ENCODE measurements at regions not wholly inside any gene's neighbourhood (a gene's known extent, or its start where the extent isn't known, plus 50 kb on each side); places are given as distances from the start of the nearest gene placed in this dataset.

- no peak for DNase-seq (ENCODE audit: low spot score)
These were observed 197.3 kb downstream of the PTEN start for GRCh38 chr10:88060762-88061161.

DNA sequence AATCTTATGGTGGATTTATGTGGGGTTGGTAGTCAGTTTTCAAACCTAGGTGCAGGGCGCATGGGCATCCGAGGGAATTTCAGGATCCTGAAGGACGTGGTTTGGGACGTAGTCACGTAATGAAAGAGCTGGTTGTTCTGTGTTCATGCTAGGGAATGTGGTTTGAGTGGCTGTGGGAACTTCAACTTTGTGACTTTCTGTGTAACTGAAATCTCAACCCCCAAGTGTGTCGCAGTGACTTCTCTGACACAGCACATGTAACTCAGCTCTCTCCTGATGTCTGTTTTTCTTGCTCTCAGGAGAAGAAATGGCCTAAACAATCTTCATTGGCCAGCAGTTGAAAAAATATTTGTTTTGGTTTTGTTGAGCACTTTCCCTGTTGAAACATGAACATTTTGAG, 199.0 kb downstream of the PTEN start:
- no peak for DNase-seq (ENCODE audit: low spot score)

DNA sequence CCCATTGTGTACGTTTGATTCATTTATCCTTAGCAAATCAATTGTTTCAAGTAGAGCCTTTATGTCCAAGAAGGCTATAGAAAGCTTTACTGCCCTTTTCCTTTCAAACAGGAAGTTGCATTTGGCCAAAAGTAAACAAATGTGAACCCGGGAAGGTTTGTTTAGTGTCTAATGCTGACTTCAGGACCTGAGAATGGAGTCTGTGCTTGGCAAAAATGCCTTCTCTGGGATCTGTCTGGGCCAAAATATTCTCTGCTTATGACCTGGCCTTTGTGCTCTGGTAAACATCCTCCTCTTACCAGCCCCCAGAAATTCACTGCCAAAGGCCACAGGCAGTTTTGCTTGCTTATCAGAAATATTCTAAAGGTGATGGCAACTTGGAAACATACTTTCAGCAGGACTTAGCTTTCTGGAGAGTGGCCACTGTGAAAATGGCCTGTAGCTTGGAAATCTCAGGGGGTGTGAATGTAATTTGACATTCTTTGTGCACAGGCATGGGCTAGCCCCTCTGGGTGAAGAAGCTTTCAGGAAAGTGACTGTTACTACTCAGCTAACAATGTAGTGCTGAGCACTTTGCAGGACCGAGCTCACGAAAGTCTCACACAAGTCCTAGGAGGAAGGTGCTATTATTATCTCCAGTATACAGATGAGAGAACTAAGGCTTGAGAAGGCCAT, 199.5 kb downstream of the PTEN start:
- DNase-seq (ENCODE audit: low spot score): no peak

DNA sequence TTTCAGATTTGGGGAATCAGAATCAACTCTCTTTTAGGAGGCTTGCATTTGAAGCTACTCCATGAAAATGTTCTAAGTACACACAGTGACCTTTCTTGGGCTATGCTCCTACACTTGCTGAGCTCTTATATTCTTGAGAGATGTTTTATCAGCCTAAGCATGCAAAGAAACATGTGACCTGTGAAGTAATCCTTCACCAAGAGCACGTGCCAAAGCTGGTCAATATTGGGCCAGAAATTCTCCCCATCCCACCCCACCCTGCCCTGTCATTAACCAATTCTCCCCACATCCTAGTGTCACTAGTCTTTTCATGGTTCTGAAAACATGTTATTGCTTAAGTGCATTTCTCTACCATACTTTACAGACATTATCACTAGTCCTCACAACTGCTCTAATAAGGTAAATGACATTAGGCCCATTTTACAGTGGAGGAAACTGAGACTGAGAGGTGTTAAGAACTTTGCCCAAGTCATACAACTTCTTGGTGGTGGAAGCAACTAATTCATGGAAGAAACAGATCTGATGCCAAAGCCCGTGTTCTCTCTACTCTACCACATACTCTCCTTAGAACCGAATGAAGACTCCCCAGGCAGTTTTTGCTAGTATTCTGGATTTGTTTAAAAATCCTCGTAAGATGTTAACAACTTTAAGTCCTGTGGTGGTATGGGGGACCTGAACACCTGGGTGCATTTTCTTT, 200.6 kb downstream of the PTEN start:
- no peak for DNase-seq (ENCODE audit: low spot score)

- no peak for DNase-seq (ENCODE audit: low spot score)
These were observed 201.4 kb downstream of the PTEN start for GRCh38 chr10:88064608-88065382.

DNA sequence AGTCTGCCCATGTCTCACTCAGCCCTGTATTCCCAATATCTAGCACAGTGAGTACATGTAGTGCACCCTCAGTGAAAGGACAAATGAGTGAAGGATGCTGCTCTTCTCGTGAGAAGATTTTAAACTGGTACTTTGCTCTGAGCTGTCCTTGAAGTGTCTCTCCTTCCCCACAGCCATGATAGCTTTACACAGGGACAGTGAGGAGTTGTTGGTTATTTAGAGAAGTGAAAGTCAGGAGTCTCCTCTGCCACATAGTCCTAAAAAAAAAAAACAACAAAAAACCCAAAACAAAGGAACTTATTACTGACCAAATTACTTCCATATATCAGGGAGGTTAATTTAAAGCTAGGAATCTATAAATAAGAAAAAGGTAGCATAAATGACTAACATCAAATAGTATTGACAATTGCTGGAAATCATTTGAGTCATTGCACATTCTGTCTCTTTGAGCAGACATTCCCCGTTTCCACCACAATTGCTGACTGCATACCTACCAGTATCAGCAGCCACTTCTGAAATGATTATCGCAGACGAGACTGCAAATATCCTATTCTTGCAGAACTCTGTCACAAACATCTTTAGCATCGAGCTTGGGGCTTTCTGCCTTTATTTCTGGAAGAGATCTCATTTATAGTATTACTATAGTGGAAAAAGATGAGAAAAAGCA, 202.1 kb downstream of the PTEN start:
- DNase-seq (ENCODE audit: low spot score): no peak

GRCh38 chr10:88066319-88066718, 202.9 kb downstream of the PTEN start:
- DNase-seq (ENCODE audit: low spot score): no peak

DNA sequence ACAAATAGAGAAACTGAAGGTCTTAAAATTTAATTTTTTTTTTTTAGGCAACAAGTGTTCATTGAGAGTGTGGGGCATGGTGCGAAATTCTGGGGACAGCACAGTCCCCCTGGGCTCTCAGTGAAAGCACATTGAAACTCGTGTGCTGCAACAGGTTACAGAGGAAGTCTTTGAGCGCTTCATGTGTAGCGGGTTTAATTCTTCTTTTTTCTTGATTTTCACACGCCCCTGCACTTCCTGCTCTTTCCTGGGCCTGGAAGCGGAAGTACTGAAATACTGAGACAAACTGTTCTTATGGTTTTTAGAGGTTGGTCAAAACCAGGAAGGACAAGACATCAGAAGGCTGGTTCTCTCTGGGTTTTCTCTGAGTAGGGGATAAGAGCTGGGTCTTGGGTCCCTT, 203.5 kb downstream of the PTEN start:
- no peak for DNase-seq (ENCODE audit: low spot score)

GRCh38 chr10:88067737-88068136, 204.3 kb downstream of the PTEN start:
- DNase-seq (ENCODE audit: low spot score): no peak

GRCh38 chr10:88069338-88069737, 205.9 kb downstream of the PTEN start:
- no peak for DNase-seq (ENCODE audit: low spot score)

- DNase-seq (ENCODE audit: low spot score): no peak
These were observed 206.9 kb downstream of the PTEN start for GRCh38 chr10:88070080-88070880.

GRCh38 chr10:88071879-88072278, 208.5 kb downstream of the PTEN start:
- no peak for DNase-seq (ENCODE audit: low spot score)

DNA sequence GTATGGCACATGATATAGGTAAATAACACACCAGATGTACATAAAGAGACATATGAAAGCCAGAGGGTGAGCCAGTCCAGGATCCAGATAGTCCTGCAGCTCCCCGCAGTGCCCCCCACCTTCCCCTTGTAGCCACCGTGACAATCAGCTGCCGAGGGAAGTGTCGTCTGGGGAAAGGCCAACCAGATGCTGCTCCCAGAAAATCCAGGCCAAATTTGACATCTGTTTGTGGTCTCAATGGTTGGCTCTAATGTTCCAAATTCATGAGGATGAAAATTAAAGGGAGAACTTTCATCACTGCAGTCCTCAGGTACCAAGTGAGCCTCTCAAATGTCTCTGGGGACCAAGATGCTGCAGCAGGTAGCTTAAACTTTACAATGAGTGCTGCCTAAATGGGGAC, 210.3 kb downstream of the PTEN start:
- no peak for DNase-seq (ENCODE audit: low spot score)

DNA sequence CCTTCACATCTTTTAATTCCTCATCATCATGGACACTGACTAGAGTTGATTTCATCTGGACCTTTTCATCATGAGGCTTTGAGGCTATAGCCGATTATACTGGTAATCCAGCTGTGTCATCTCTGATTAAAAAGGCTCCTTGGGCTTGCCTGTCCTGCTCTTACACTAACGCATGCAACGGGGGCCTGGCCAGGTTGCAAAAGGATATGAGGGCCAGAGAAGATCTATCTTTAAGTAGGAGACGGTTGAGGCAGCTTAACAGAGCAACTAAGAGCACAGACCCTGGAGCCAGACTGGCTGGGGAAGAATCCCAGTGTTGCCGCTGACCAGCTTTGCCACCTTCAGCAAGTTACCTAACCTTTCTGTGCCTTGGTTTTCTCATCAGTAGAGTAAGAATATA, 211.5 kb downstream of the PTEN start:
- DNase-seq (ENCODE audit: low spot score): no peak

GRCh38 chr10:88076027-88076880, 212.8 kb downstream of the PTEN start:
- DNase-seq (ENCODE audit: low spot score): no peak

- DNase-seq (ENCODE audit: low spot score): no peak
These were observed 214.6 kb downstream of the PTEN start for GRCh38 chr10:88077977-88078376.

DNA sequence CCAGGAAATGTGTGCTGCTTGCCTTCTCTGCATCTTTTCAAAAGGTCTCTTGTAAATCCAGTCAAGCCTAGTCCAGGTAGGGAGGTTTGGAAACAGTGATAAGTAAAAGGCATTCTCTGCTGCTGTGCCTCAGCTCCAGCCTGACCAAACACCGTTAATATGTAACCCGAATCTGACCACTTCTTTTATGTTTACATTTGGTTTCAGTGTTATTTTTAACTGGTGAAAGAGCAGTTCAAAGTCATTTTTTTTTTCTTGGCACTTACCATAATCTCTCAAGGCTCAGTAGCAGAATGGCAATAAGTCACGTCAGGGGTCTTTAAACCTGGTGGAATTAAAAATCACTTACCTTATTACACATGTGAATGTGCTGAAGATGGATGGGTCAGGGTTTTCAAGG, 216.8 kb downstream of the PTEN start:
- DNase-seq (ENCODE audit: low spot score): no peak

GRCh38 chr10:88081457-88082054, 218.1 kb downstream of the PTEN start:
- no peak for DNase-seq (ENCODE audit: low spot score)

DNA sequence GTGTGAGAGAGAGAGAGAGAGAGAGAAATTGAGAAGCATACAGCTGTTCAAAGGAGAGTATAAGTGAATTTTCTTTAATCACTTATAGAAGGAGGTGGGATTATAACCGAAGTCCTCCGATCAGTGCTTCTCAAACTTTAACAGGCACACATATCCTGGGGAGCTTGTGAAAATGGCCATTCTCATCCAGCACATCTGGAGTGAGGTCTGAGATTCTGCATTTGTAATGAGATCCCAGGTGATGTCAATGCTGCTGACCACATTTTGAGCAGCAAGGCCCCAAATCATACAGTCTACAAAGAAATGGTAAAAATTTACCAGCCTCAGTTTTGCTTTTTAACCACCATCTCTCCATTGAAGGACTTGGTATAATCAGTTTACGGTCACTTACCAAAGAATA, 219.0 kb downstream of the PTEN start:
- DNase-seq (ENCODE audit: low spot score): no peak

GRCh38 chr10:88082806-88083596, 219.6 kb downstream of the PTEN start:
- no peak for DNase-seq (ENCODE audit: low spot score)
